ES-I3 (cell line): ENCODE measurements at regions not wholly inside any gene's neighbourhood (a gene's known extent, or its start where the extent isn't known, plus 50 kb on each side); places are given as distances from the start of the nearest gene placed in this dataset.
"Not testable (repeated sequence)": the region's sequence is repeated elsewhere in the genome, so short reads cannot be mapped to it uniquely, and the experiment has no call there.

Experiments
- H3K36me3 ChIP-seq: 2 replicates; pipeline ENCODE4 v1.6.1; 2013; ENCODE audit warnings: mild to moderate bottlenecking, low read length, control low read depth, moderate library complexity; ENCODE audit not compliant: insufficient read depth
- H3K4me1 ChIP-seq: 2 replicates; pipeline ENCODE4 v1.6.1; 2013; ENCODE audit warnings: mild to moderate bottlenecking, control low read depth, low read length; ENCODE audit not compliant: insufficient read depth
- H3K9ac ChIP-seq: 2 replicates; pipeline ENCODE4 v1.6.1; 2013; ENCODE audit warnings: low read depth, mild to moderate bottlenecking, low read length, moderate library complexity
- H3K9me3 ChIP-seq: 2 replicates; pipeline ENCODE4 v1.6.1; 2013; ENCODE audit warnings: mild to moderate bottlenecking, low read length, moderate library complexity; ENCODE audit not compliant: control insufficient read depth, insufficient read depth

GRCh38 chr6:12482386-12483375, 192.5 kb downstream of the EDN1 start:
- H3K9ac ChIP-seq: no peak overlapping the region
- H3K36me3 ChIP-seq: no peaks in the 10 kb centered on the region
- no peaks in the 10 kb centered on the region for H3K9me3 ChIP-seq
- no peaks in the 10 kb centered on the region for H3K4me1 ChIP-seq

DNA sequence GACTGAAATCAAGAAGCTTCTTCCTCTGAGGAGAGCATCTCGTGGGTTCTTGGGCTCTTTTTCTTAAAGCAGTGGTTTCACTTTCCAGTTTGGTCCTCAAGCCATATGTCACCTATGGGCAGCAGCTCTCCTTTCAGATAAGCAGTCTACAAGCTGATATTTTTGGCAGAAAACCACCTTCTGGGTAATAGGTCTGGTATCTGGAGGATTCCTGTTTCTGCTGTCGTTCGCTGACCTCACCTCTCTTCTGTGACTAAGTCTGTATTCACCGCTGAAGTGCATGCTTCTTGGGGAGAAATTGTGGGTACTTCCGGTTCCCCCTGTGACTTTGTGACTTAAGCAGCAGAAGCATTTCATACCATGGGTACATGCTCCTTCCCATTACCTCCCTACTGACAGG, 193.6 kb downstream of the EDN1 start:
- Histone ChIP-seq H3K9me3 (no peaks in the 10 kb centered on the region), H3K9ac (no peak overlapping the region)

DNA sequence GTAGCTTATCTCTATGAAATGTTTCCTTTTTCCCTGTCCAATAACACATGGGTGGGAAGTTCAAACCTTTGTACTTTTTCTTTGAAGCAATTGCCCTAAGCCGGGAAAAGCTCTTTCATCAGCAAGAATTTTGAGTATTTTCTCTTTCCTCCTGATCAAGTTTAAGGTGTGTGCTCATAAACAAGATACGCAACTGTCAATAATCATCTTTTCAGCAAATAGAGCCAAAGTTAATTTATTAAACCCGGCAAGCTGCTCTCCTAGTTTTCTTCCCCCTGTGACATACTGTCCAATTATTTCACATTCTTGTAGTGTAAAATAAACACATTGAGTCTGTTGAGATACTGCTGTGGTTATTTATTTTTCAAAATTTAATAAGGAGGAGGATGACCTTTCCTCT, 194.4 kb downstream of the EDN1 start:
- no peak overlapping the region for H3K9ac ChIP-seq
- H3K36me3 ChIP-seq: no peaks in the 10 kb centered on the region; the same call in 1 of the 2 replicates
- H3K9me3 ChIP-seq: no peaks in the 10 kb centered on the region
- H3K4me1 ChIP-seq: no peaks in the 10 kb centered on the region

More for the DNA sequence above, 193.6 kb downstream of the EDN1 start:
- Histone ChIP-seq H3K4me1 (no peaks in the 10 kb centered on the region), H3K36me3 (no peaks in the 10 kb centered on the region)

- no peaks in the 10 kb centered on the region; the same call in 1 of the 2 replicates for H3K36me3 ChIP-seq
Measured at GRCh38 chr6:12485226-12485764, 195.1 kb downstream of the EDN1 start.

GRCh38 chr6:12485837-12486236, 195.7 kb downstream of the EDN1 start:
- Histone ChIP-seq H3K4me1 (no peaks in the 10 kb centered on the region), H3K9ac (no peak overlapping the region), H3K36me3 (no peaks in the 10 kb centered on the region; the same call in 1 of the 2 replicates), H3K9me3 (no peaks in the 10 kb centered on the region)

More at GRCh38 chr6:12485226-12485764, 195.1 kb downstream of the EDN1 start:
- no peaks in the 10 kb centered on the region for H3K4me1 ChIP-seq
- H3K9me3 ChIP-seq: no peaks in the 10 kb centered on the region
- H3K9ac ChIP-seq: no peak overlapping the region

DNA sequence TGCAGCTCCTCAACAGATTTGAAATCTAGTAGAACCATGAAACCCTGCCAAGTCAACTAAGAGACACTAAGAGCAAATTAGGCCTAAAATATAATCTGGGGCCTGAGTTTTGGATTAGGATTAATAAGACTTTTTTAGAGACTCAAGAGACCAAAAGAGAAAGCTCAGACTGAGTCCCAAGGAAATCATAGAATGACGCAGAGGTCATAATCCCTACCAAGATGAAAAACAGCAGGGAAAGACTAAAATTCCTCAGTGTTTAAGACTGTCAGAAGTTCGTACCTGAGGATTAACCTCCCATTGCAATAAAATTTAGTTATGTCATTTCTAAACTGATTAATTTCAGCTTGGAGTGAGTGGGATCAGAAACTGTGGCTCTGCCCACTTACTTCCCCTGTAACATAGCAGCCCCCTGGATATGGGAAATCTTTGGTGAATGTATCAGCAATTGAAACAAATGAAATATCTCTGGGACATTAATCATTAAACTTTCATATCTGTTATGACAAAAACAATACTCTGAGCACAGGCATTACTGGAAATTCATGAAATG, 200.3 kb downstream of the EDN1 start:
- Histone ChIP-seq H3K9me3 (no peaks in the 10 kb centered on the region), H3K4me1 (no peaks in the 10 kb centered on the region), H3K9ac (no peak overlapping the region), H3K36me3 (no peaks in the 10 kb centered on the region; the same call in 1 of the 2 replicates)

DNA sequence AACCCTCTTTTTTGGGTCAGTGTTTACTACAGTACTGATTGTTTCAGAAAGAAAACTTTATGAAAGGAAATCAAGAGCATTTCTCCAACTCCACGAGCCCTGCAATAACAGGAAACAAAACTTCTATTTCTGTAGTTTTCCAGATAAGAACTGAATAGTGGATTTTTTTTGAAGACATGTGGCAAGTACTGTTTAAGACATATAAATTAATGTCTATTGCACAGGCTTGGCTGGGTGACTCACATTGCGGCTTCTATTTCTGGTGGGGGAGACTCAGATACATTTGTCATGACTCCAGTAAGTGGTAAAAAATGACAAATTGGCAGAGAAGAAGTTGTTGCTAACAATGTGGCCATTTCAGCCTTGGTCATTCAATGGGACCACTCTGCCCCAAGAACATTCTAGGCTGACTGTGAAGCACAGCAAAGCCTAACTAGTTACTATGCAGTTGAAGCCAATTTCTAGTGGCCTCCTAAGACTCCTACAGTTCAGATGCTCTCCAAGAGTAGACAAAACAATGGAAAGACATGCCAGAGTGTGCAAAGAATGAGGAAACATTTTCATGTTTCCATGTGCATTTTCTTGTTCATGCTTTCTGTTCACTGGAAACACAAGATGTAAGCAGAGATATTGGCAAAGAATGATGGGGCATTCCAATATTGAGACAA, 200.9 kb downstream of the EDN1 start:
- H3K9ac ChIP-seq: no peak overlapping the region
- H3K4me1 ChIP-seq: no peaks in the 10 kb centered on the region
- no peaks in the 10 kb centered on the region for H3K9me3 ChIP-seq
- H3K36me3 ChIP-seq: no peaks in the 10 kb centered on the region; the same call in 1 of the 2 replicates

DNA sequence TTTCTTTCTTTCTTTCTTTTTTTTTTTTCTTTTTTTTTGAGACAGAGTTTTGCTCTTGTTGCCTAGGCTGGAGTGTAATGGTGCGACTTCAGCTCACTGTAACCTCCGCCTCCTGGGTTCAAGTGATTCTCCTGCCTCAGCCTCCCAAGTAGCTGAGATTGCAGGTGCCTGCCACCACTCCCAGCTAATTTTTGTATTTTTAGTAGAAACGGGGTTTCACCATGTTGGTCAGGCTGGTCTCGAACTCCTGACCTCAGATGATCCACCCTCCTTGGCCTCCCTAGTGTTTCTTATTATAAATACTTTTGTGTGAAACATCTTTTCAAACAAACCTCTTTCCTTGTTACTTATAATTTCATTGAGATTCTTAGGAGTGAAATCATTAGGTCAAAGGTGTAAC, 202.8 kb downstream of the EDN1 start:
- not testable (repeated sequence) for H3K36me3 ChIP-seq, H3K9ac ChIP-seq, H3K4me1 ChIP-seq, H3K9me3 ChIP-seq

- Histone ChIP-seq H3K4me1 (no peaks in the 10 kb centered on the region), H3K9ac (no peak overlapping the region), H3K36me3 (no peaks in the 10 kb centered on the region; the same call in 1 of the 2 replicates), H3K9me3 (no peaks in the 10 kb centered on the region)
Measured at GRCh38 chr6:12493446-12493845, 203.3 kb downstream of the EDN1 start.

GRCh38 chr6:12494161-12494560, 204.0 kb downstream of the EDN1 start:
- H3K9me3 ChIP-seq: no peaks in the 10 kb centered on the region; the same call in 1 of the 2 replicates
- H3K36me3 ChIP-seq: no peaks in the 10 kb centered on the region
- H3K9ac ChIP-seq: no peak overlapping the region
- H3K4me1 ChIP-seq: no peaks in the 10 kb centered on the region

DNA sequence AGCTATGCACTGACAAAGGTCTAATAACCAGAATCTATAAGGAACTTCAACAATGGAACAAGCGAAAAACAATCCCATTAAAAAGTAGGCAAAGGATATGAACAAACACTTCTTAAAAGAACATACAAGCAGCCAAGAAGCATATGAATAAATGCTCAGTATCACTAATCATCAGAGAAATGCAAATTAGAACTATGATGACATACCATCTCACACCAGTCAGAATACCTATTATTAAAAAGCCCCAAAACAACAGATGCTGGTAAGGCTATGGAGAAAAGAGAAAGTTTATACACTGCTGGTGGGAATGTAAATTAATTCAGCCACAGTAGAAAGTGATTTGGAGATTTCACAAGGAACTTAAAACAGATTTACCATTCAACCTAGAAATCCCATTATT, 211.8 kb downstream of the EDN1 start:
- Histone ChIP-seq H3K4me1 (no peaks in the 10 kb centered on the region), H3K36me3 (no peaks in the 10 kb centered on the region), H3K9ac (no peak overlapping the region), H3K9me3 (no peaks in the 10 kb centered on the region; the same call in 1 of the 2 replicates)

- H3K4me1 ChIP-seq: peaks cover 5% of the 10 kb centered on the region; the same call in 1 of the 2 replicates
- no peaks in the 10 kb centered on the region for H3K9me3 ChIP-seq
- no peak overlapping the region for H3K9ac ChIP-seq
- no peaks in the 10 kb centered on the region for H3K36me3 ChIP-seq
Measured at GRCh38 chr6:12504325-12504966, 212.1 kb upstream of the PHACTR1 start.

- Histone ChIP-seq H3K9me3 (no peaks in the 10 kb centered on the region), H3K4me1 (peaks cover 5% of the 10 kb centered on the region; the same call in 1 of the 2 replicates), H3K9ac (no peak overlapping the region), H3K36me3 (no peaks in the 10 kb centered on the region)
Measured at GRCh38 chr6:12505486-12505885, 211.1 kb upstream of the PHACTR1 start.

DNA sequence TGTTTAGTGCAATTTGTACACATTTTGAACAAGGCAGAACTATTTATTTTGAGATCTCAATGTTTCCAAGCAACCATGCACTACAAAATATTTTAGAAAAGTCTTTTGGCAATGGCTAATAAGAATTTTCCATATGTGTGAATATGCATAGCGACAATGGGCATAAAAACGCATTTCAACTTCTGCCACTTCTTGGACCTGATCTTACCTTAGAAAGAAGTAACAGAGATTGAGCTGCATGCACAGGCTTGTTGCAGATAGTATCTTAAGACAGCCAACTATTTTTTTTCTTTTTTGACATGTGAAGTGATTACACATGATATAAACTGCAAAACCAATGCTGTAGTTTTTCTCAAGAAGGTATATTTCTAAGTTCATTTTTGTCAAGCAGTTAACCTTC, 210.4 kb upstream of the PHACTR1 start:
- Histone ChIP-seq H3K36me3 (no peaks in the 10 kb centered on the region), H3K9me3 (no peaks in the 10 kb centered on the region), H3K9ac (no peak overlapping the region), H3K4me1 (peaks cover 5% of the 10 kb centered on the region; the same call in 1 of the 2 replicates)
